WI38 (cell line): ENCODE measurements at regions not wholly inside any gene's neighbourhood (a gene's known extent, or its start where the extent isn't known, plus 50 kb on each side); places are given as distances from the start of the nearest gene placed in this dataset.
"Not testable (repeated sequence)": the region's sequence is repeated elsewhere in the genome, so short reads cannot be mapped to it uniquely, and the experiment has no call there.

Source experiments
- H3K4me3 ChIP-seq: 2 replicates; pipeline ENCODE4 v1.5.1; 2011; ENCODE audit warnings: low read depth, mild to moderate bottlenecking, control low read depth, low read length
- TF ChIP-seq, protein P1 (sequence below): IDR thresholded peaks from 2 replicates; pipeline ENCODE4 v1.5.1; 2012; ENCODE audit warnings: low read depth, mild to moderate bottlenecking, control low read depth, low read length

DNA sequence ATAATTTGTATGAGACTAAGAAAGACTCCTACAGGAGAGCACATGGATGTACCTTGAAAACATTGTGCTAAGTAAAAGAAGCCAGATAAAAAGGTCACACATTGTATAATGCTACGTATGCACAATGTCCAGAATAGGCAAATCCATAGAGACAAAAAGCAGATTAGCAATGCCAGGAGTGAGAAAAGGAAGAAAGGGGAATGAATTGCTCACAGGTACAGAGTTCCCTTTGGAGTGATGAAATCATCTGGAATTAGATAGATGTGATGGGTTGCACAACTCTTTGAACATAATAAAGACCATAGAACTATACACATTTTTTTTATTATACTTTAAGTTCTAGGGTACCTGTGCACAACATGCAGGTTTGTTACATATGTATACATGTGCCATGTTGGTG, 1218.9 kb upstream of the TMEM132C start:
- TF ChIP-seq, protein P1, sequence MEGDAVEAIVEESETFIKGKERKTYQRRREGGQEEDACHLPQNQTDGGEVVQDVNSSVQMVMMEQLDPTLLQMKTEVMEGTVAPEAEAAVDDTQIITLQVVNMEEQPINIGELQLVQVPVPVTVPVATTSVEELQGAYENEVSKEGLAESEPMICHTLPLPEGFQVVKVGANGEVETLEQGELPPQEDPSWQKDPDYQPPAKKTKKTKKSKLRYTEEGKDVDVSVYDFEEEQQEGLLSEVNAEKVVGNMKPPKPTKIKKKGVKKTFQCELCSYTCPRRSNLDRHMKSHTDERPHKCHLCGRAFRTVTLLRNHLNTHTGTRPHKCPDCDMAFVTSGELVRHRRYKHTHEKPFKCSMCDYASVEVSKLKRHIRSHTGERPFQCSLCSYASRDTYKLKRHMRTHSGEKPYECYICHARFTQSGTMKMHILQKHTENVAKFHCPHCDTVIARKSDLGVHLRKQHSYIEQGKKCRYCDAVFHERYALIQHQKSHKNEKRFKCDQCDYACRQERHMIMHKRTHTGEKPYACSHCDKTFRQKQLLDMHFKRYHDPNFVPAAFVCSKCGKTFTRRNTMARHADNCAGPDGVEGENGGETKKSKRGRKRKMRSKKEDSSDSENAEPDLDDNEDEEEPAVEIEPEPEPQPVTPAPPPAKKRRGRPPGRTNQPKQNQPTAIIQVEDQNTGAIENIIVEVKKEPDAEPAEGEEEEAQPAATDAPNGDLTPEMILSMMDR = no peak
- no peak overlapping the region for H3K4me3 ChIP-seq

- H3K4me3 ChIP-seq = not testable (repeated sequence)
Observed at GRCh38 chr12:127048525-127048924, 1218.4 kb upstream of the TMEM132C start.

GRCh38 chr12:127051139-127051538, 1215.8 kb upstream of the TMEM132C start:
- TF ChIP-seq, protein P1 = no peak
- H3K4me3 ChIP-seq = no peak overlapping the region

DNA sequence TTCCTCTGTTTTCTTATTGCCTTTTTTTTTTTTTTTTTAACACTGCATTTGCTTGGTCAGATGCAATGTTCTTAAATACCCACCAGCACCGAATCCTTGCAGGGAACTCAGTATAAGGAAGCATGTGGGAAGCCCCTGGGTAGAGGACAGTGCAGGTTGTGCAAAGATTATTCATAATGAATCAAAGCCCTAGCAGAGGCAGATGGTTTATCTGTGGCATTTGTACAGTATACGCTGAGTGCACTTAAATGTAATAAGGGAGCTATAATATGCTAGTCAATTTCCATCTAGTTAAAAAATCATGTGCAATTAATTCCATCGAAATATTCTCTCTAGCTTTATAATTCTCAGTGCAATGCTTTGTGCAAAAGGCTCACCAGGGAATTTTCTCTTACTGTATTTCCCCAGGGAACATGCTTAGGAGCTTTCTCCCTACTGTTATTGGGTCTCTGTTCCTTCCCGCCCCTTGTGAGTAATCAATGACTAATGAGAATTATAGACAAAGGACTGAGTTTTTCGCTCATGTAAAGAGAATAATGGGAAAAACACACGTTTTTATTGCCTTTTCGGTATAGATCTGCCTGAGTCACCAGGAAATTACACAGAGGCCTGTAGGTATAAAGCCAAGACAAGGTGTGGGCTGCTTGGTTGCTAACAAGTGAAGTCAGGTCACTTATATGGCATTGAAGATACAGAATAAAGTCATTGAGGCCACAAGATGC, 1214.3 kb upstream of the TMEM132C start:
- TF ChIP-seq, protein P1 = no peak
- H3K4me3 ChIP-seq = no peak overlapping the region

DNA sequence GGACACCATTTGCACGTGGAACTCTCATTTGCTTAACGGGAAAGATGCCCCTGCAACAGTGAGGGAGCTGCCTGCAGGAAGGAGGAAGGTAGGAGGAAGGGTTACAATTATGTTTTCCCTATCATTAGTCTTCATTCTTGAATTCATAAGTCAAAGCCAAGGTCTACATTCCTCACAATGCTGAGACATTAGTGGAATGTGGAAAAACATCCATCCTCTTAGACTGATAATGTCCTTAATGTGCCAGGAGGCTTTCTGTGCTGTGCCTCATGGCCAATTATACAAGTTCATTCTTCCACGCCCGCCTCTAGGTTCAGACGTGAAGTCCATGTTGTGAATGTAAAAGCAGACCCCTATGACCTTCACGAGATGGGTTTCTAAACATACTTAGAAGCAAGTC, 1212.4 kb upstream of the TMEM132C start:
- TF ChIP-seq, protein P1 = no peak
- H3K4me3 ChIP-seq = no peak overlapping the region

GRCh38 chr12:127060310-127060847, 1206.6 kb upstream of the TMEM132C start:
- TF ChIP-seq, protein P1 = no peak
- no peak overlapping the region for H3K4me3 ChIP-seq

GRCh38 chr12:127060933-127061332, 1206.0 kb upstream of the TMEM132C start:
- H3K4me3 ChIP-seq = no peak overlapping the region
- TF ChIP-seq, protein P1 = no peak
